ENCODE measurements at regions not wholly inside any gene's neighbourhood (a gene's known extent, or its start where the extent isn't known, plus 50 kb on each side); places are given as distances from the start of the nearest gene placed in this dataset.

GRCh38 chr3:40846451-40846850, 321.7 kb downstream of the ZNF621 start:
- Histone ChIP-seq H3K4me1 (no peaks in the 10 kb centered on the region), H3K9me3 (no peaks in the 10 kb centered on the region), H3K27ac (no peak overlapping the region), H3K36me3 (no peaks in the 10 kb centered on the region), H3K4me3 (no peak overlapping the region), H3K27me3 (no peaks in the 10 kb centered on the region)
- no peak for DNase-seq (ENCODE audit: low spot score in 2 of 2)
- intact Hi-C loops (cut with DNase I; ENCODE audit: low total_unique reads) = no loop called here
- TF ChIP-seq POLR2AphosphoS5 (IDR thresholded peaks at IDR 0.05) (no peak), POLR2A (IDR thresholded peaks at IDR 0.05) (no peak)
- TF ChIP-seq, protein P1, sequence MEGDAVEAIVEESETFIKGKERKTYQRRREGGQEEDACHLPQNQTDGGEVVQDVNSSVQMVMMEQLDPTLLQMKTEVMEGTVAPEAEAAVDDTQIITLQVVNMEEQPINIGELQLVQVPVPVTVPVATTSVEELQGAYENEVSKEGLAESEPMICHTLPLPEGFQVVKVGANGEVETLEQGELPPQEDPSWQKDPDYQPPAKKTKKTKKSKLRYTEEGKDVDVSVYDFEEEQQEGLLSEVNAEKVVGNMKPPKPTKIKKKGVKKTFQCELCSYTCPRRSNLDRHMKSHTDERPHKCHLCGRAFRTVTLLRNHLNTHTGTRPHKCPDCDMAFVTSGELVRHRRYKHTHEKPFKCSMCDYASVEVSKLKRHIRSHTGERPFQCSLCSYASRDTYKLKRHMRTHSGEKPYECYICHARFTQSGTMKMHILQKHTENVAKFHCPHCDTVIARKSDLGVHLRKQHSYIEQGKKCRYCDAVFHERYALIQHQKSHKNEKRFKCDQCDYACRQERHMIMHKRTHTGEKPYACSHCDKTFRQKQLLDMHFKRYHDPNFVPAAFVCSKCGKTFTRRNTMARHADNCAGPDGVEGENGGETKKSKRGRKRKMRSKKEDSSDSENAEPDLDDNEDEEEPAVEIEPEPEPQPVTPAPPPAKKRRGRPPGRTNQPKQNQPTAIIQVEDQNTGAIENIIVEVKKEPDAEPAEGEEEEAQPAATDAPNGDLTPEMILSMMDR (IDR thresholded peaks at IDR 0.05) = no peak

DNA sequence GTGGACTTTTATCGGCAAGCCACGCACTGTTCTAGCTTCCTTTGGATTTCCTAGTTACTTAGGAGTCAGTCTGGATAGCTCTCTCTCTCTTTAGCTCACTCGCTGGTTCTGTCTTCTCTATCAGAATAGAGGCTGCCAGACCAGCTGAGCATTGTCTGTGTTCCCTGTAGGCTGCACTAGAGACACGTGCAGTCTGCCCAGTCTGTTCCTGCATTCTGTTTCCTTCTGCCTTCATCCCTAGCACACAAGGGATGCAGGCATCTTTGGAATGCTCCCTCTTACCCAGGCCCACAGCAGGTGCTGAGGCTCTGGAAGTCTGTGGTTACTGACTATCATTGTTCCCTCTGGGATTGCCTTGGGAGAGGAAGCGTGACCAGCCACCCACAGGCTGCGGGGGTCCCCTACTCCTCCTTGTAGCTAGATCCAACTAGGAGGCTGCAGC, 322.8 kb downstream of the ZNF621 start:
- Histone ChIP-seq H3K4me1 (no peaks in the 10 kb centered on the region), H3K27ac (no peak overlapping the region), H3K36me3 (no peaks in the 10 kb centered on the region), H3K9me3 (no peaks in the 10 kb centered on the region), H3K4me3 (no peak overlapping the region), H3K27me3 (no peaks in the 10 kb centered on the region)
- TF ChIP-seq POLR2A (IDR thresholded peaks at IDR 0.05) (no peak), POLR2AphosphoS5 (IDR thresholded peaks at IDR 0.05) (no peak)
- TF ChIP-seq, protein P1 (IDR thresholded peaks at IDR 0.05) = no peak
- DNase-seq (ENCODE audit: low spot score in 2 of 2) = no peak
- intact Hi-C loops (cut with DNase I; ENCODE audit: low total_unique reads) = no loop called here

DNA sequence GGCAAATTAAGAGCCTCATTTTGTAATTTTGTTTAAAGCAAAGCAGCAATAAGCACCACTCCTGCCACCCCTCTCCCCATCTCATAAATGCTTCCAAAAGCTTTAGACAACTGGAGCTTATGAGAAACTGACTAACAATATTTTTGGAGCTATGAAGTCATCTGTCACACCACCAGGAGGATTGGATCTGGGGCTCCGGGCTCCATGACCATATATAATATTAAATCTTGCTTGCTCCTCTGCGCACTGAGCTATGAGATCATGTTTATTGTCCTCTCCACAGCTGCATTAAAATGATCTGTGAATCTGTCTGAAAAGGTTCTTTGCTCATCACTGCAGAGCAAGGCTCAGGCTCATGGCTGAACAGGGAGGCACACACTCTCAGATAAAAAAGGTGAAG, 323.7 kb downstream of the ZNF621 start:
- Histone ChIP-seq H3K27ac (no peak overlapping the region), H3K27me3 (no peaks in the 10 kb centered on the region), H3K9me3 (no peaks in the 10 kb centered on the region), H3K4me1 (no peaks in the 10 kb centered on the region), H3K4me3 (no peak overlapping the region), H3K36me3 (no peaks in the 10 kb centered on the region)
- DNase-seq (ENCODE audit: low spot score in 2 of 2) = no peak
- TF ChIP-seq POLR2A (IDR thresholded peaks at IDR 0.05) (no peak), POLR2AphosphoS5 (IDR thresholded peaks at IDR 0.05) (no peak)
- TF ChIP-seq, protein P1 (IDR thresholded peaks at IDR 0.05) = no peak
- intact Hi-C loops (cut with DNase I; ENCODE audit: low total_unique reads) = no loop called here

DNA sequence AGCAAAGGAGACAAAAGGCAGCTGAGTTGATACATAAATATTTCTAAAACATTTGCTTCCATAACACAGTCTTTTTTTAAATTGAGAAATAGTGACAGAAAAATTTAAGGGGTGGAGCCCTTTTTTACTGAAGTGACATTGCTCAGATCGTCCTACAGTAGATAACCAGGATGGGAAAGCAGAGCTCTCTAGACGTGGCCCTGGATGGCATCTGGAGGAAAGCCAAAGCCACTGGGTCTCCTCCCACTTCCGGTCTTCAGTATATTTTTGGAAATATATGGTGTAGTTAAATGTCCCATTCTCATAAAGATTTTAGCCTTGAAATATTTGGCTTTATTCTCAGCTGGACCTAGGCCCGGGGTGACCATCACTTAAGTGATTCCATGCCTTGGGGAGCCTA, 326.1 kb downstream of the ZNF621 start:
- intact Hi-C loops (cut with DNase I; ENCODE audit: low total_unique reads) = no loop called here
- Histone ChIP-seq H3K4me3 (no peak overlapping the region), H3K27ac (no peak overlapping the region), H3K36me3 (no peaks in the 10 kb centered on the region), H3K4me1 (no peaks in the 10 kb centered on the region), H3K27me3 (no peaks in the 10 kb centered on the region), H3K9me3 (no peaks in the 10 kb centered on the region)
- DNase-seq (ENCODE audit: low spot score in 2 of 2) = no peak
- TF ChIP-seq POLR2AphosphoS5 (IDR thresholded peaks at IDR 0.05) (no peak), POLR2A (IDR thresholded peaks at IDR 0.05) (no peak)
- TF ChIP-seq, protein P1 (IDR thresholded peaks at IDR 0.05) = no peak

- no peaks in the 10 kb centered on the region for H3K27me3 ChIP-seq
- H3K36me3 ChIP-seq = no peaks in the 10 kb centered on the region
- no peaks in the 10 kb centered on the region for H3K9me3 ChIP-seq
- DNase-seq (ENCODE audit: low spot score in 2 of 2) = no peak
- H3K4me3 ChIP-seq = no peak overlapping the region
- H3K4me1 ChIP-seq = no peaks in the 10 kb centered on the region
- H3K27ac ChIP-seq = no peak overlapping the region
- no peak for TF ChIP-seq POLR2A (IDR thresholded peaks at IDR 0.05)
- TF ChIP-seq, protein P1 (IDR thresholded peaks at IDR 0.05) = no peak
- no peak for TF ChIP-seq POLR2AphosphoS5 (IDR thresholded peaks at IDR 0.05)
- intact Hi-C loops (cut with DNase I; ENCODE audit: low total_unique reads) = no loop called here
Observed at GRCh38 chr3:40851836-40852235, 327.1 kb downstream of the ZNF621 start.

Measured in breast epithelium (tissue), 4 donors.